Amniotic stem cell (primary cell): ENCODE measurements at regions not wholly inside any gene's neighbourhood (a gene's known extent, or its start where the extent isn't known, plus 50 kb on each side); places are given as distances from the start of the nearest gene placed in this dataset.

Source experiments
- DNase-seq: peaks from one replicate; lab custom pipeline; 2025; lab: John Stamatoyannopoulos, UW

- DNase-seq = no peak
These were observed 303.1 kb downstream of the HAO1 start for GRCh38 chr20:7637184-7637583.

GRCh38 chr20:7650086-7650879 lies 290.0 kb downstream of the HAO1 start:
- DNase-seq = no peak

GRCh38 chr20:7654231-7654630 lies 286.0 kb downstream of the HAO1 start:
- DNase-seq = no peak

GRCh38 chr20:7656687-7657467 lies 283.4 kb downstream of the HAO1 start:
- no peak for DNase-seq

- no peak for DNase-seq
These were observed 282.7 kb downstream of the HAO1 start for GRCh38 chr20:7657569-7657968.

- DNase-seq = no peak
These were observed 280.1 kb downstream of the HAO1 start for GRCh38 chr20:7660165-7660564.

GRCh38 chr20:7665376-7665775 lies 274.9 kb downstream of the HAO1 start:
- DNase-seq = no peak

- DNase-seq = no peak
These were observed 273.1 kb downstream of the HAO1 start for GRCh38 chr20:7667194-7667593.

- no peak for DNase-seq
These were observed 267.7 kb downstream of the HAO1 start for GRCh38 chr20:7672571-7672970.

- no peak for DNase-seq
These were observed 266.4 kb downstream of the HAO1 start for GRCh38 chr20:7673841-7674240.

GRCh38 chr20:7682916-7683315 lies 257.3 kb downstream of the HAO1 start:
- DNase-seq = no peak

GRCh38 chr20:7687065-7687464 lies 253.2 kb downstream of the HAO1 start:
- DNase-seq = no peak

- no peak for DNase-seq
These were observed 251.1 kb downstream of the HAO1 start for GRCh38 chr20:7689151-7689550.

GRCh38 chr20:7691647-7692269 lies 248.5 kb downstream of the HAO1 start:
- no peak for DNase-seq

GRCh38 chr20:7692478-7692877 lies 247.8 kb downstream of the HAO1 start:
- DNase-seq = no peak

GRCh38 chr20:7693761-7694160 lies 246.5 kb downstream of the HAO1 start:
- no peak for DNase-seq

- DNase-seq = no peak
These were observed 245.2 kb downstream of the HAO1 start for GRCh38 chr20:7695051-7695495.

GRCh38 chr20:7695635-7696034 lies 244.6 kb downstream of the HAO1 start:
- DNase-seq = no peak

- DNase-seq = no peak
These were observed 243.9 kb downstream of the HAO1 start for GRCh38 chr20:7696311-7696710.

- DNase-seq = no peak
These were observed 238.1 kb downstream of the HAO1 start for GRCh38 chr20:7702141-7702540.

GRCh38 chr20:7703551-7703961 lies 236.7 kb downstream of the HAO1 start:
- no peak for DNase-seq

GRCh38 chr20:7703996-7704395 lies 236.3 kb downstream of the HAO1 start:
- DNase-seq = no peak

- no peak for DNase-seq
These were observed 232.1 kb downstream of the HAO1 start for GRCh38 chr20:7708112-7708511.
